ENCODE measurements at regions not wholly inside any gene's neighbourhood (a gene's known extent, or its start where the extent isn't known, plus 50 kb on each side); places are given as distances from the start of the nearest gene placed in this dataset.
A peak's percentile ranks its signal among the peaks of the same experiment; 100 is the strongest.

- ATAC-seq (peak in 1 of 2 donors; percentile 39), DNase-seq (no peak)
- intact Hi-C loops (cut with DNase I): no loop called here
Observed at GRCh38 chr14:84825481-84826251, 704.3 kb upstream of the FLRT2 start.

DNA sequence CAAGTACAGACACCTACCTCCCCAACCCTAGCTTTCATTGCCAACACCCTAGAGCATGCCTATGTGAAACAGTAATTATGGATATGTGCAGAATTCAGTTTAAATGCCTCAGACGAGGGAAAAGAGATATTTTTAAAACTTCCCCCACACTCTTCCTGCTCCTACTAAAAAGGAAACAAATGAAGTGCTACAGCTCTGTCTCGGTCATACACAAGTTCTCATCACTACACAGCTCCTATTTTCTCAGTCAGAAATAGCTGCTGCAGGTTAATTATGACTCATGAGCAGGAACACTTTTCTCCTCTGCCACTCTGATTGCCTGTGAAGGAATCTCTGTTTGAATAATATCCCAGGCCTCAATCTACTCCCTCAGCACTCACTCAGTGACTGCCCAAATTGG lies 703.6 kb upstream of the FLRT2 start:
- ATAC-seq (peak in 1 of 2 donors; percentile 44), DNase-seq (no peak)
- intact Hi-C loops (cut with DNase I): no loop called here

DNA sequence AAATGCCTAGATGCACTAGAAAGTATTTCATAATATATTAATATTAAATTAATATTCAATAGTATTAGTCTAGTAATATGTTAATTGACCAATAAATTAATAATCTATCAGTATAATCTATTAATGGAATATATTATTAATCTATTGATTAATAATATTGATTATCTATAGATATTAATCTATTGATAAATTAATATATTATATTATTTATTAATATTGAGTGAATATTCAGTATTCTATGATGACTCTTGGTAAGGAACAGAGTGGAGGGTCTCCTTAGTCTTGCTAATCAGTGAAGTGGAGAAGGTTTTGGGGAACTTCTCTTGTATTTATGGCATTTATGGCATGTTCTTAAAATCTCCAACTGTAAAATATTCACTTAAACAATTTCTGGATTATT lies 679.3 kb upstream of the FLRT2 start:
- ATAC-seq (no peak), DNase-seq (no peak)

GRCh38 chr14:84856751-84857534 lies 673.0 kb upstream of the FLRT2 start:
- DNase-seq (no peak), ATAC-seq (peak in 1 of 2 donors; percentile 55)
- intact Hi-C loops (cut with DNase I): no loop called here

More for the DNA sequence above, 679.3 kb upstream of the FLRT2 start:
- intact Hi-C loops (cut with DNase I): no loop called here

DNA sequence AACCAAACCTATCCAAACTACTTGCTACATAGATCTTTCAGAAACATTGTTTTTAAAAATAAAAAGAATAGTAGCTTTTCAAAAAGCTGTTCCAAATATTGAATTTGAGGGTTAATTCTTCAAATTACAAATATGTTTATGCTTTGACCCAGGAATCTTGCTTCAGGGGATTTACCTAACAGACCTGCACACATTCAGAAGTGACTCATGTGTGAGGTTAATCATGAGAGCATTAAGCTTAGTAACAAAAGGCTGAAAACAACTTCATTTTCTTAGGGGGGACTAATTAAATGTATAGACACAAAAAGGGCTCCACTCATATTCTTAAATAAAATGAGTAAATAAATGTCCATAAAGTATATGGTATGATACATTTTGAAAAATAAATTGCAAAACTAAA lies 672.4 kb upstream of the FLRT2 start:
- intact Hi-C loops (cut with DNase I): no loop called here
- DNase-seq (no peak), ATAC-seq (no peak)

DNA sequence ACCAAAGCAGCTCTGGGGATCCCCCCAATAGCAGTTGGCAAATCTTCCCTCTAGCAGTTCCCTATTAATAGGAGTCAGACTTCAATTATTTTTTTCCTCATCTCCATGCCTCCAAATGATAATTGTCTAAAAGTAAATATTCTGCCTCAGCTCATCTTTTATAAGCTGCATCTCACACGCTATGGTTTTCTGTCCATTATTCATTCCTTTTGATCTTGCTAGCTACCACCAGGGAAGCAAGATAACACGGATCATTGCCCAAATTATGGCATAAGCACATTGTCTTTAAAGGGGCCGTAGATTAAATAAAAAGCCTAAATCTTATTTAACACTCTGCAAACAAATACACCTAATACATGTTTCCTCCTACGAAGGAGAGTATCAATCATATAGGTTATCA lies 670.8 kb upstream of the FLRT2 start:
- DNase-seq (no peak), ATAC-seq (no peak)
- intact Hi-C loops (cut with DNase I): no loop called here

DNA sequence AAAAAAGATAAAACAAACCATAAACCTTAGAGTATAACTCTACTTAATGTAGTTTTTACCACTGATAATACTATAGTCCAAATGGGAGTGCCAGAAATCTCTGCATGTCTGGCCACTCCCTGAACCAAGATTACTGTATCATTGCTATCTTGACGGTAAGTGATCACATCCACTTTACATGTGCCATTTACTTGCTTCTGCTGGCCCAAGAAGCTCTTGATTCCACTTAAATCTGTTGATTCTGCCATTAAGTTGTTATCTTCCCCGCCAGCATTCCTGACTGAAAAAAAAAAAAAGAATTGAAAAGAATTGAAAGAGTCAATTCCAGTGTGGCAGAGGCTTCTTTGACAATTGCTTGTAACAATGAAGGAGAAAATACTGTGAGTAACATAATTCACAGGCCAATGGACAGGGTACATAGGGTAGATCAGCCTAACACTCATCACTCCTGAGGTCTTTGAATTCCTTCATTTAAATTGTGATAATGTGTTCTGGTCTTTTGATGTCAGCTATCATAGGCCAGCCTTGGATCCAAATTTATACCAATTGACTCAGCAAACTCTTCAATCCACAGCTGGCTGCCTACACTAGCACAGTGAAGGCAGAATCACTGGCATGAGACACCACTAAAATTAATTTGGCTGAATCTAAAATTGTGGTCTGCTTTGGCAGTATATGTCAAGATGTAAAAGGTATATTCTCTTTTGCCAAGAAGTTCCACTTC lies 665.2 kb upstream of the FLRT2 start:
- peak in 1 of 2 donors; percentile 34 for ATAC-seq
- no peak for DNase-seq
- intact Hi-C loops (cut with DNase I): no loop called here

- intact Hi-C loops (cut with DNase I): no loop called here
- no peak for DNase-seq
- ATAC-seq: no peak
Observed at GRCh38 chr14:84871734-84872133, 658.2 kb upstream of the FLRT2 start.

DNA sequence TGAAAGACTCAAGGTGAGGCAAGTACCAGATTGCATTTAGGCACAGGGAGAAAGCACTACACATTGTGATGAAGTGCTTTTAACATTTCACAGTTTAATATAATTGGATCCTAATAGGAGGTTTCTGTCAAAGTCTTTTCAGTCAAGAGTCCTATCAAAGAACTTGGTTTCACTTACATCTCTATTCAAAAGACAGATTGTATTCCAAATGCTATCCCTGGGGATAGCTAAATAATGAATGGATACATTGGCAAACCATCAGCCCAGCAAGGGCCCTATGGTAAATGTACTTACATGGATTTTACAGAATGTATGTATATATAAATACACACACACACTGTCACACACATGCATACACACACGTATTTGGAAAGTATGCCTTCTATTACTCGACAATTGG lies 655.5 kb upstream of the FLRT2 start:
- no peak for DNase-seq
- no peak for ATAC-seq
- intact Hi-C loops (cut with DNase I): no loop called here

DNA sequence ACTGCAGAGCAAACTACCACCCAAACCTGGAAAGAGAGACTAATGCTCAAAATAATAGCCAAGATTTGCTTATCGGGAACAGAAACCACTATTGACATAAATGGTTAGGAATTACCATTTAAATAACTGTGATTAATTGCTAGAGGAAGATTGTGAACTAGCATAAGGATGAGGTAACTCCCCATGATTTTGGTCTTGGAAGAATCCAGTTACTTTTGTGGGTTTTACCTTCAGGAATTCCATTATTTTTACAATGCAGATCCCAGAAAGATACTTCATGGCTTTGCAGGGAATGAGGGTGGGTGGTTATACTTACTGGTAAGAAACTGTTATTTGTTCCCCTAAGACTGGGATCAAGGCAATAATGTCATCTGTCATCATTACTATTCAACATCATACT lies 652.9 kb upstream of the FLRT2 start:
- no peak for ATAC-seq
- DNase-seq: no peak
- intact Hi-C loops (cut with DNase I): no loop called here

DNA sequence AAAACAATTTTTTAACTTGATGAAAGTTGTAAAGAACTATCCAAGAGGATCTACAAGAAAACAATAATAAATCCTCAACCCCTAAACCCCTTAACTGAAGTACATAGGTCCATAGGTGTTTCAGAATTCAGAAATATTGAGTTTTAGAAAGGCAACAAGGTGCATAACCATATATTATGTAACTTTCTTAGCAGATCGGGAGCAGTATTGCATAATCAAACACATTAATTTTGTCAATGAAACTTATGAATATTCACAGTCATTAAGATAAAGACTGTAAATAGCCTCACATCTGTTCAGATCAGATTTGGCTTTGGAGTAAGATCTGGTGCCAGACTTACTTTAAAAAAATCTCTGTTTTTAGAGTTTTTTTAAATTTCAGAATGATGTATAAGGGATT lies 647.1 kb upstream of the FLRT2 start:
- no peak for ATAC-seq
- intact Hi-C loops (cut with DNase I): no loop called here
- no peak for DNase-seq

- ATAC-seq (no peak), DNase-seq (no peak)
- intact Hi-C loops (cut with DNase I): no loop called here
Observed at GRCh38 chr14:84885061-84885460, 644.9 kb upstream of the FLRT2 start.

DNA sequence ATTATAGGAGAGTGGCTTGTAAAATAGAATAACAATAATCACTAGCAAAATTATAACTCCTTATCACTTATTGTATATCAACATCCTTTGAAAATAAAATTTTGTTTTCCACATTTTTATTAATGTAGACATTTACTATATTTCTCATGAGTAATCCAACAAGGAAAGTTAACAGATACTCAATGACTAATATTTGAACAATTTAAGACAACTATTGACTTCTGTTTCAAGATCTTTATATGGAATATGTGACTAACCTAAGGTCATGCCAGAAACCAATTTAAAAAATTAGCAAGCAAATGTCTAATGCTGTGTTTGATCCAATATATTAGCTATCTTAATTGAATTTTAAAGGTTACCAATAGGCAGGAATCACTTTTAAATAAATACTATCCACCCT lies 638.5 kb upstream of the FLRT2 start:
- DNase-seq (no peak), ATAC-seq (no peak)
- intact Hi-C loops (cut with DNase I): no loop called here

- no peak for ATAC-seq
- DNase-seq: no peak
- intact Hi-C loops (cut with DNase I): no loop called here
Observed at GRCh38 chr14:84894254-84894653, 635.7 kb upstream of the FLRT2 start.

DNA sequence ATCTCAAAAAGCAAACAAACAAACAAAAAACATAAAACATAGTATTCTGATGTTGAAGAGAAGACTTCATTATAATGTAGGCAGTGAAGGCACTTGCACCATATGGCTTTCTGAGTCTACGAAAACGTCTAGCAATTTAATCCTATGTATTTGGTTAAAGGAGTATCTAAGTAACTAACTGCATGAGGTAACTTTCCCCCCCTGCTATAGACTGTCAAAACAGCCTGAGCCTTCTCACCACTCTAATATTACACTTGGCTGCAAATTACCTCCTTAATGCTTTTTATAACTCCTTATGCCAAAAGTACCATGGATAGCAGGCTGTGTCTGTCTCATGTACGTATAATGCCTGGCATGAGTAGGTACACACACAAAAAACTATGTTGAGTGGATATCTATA lies 607.6 kb upstream of the FLRT2 start:
- DNase-seq (no peak), ATAC-seq (no peak)
- intact Hi-C loops (cut with DNase I): no loop called here

DNA sequence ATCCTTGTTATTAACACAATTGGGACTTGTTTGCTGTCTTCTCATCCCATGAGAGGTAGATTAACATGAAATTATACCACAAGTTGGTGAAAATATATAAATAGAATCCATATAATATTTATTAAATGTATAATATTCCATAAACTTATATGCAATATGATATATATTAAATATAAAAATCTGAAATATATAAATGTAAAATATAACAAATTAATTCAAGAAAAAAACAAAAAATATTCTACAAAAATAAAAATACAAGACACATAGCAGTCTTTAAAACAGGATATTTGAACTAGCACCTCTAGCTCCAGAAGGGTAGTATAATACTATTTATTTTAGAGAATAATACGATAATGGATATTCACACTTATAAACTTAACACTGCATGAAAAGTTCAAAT lies 603.3 kb upstream of the FLRT2 start:
- intact Hi-C loops (cut with DNase I): no loop called here
- no peak for DNase-seq
- ATAC-seq: no peak

DNA sequence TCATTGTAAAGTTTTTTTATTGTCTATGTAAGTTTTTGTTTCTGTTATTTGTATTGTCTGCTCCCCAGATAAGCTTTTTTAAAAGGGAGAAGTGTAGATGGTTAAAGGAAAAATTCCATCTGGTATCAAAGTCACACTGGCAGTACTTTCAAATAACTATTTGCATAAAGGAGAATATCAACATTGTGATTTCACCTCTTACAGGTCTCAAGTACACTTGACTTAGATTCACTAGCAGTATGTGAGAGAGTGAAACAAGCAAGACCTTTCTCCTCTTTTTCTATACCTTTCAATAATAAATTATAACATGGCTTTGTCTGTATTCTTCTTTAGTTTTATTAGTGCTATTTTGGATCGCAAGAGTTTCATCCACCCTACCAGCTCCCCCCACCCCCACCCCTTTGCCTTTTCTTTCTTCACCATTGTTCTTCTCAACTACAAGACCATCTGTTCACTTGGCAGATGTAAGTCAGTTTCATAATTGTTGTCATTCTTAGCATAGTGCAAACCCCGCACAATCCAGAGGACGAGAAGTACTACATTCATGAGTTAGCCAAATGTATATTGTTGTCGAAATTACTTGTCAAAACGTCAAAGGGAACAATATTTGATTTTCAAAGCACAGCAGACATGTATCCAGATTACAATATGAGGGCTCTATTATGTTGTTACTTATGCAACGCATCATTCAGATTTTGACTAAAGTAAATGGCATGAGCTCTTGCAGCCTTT lies 602.7 kb upstream of the FLRT2 start:
- no peak for ATAC-seq
- intact Hi-C loops (cut with DNase I): no loop called here
- DNase-seq: no peak

DNA sequence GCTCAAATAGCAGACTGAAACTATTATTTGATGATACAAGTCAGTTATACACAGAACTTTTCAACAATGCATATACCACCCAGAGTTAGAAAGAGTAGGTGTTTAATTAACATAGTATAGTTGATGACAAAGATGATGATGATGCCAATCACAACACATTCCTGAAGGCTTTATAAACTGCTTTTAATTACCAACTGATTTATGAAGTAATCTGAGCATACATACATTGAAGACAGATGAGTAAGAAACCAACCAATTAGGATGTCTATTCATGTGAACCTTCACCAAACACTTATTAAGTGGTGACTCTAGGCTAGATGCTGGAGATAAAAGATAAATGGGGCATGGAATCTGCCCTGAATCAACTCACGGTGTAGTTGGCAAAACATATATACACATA lies 600.9 kb upstream of the FLRT2 start:
- intact Hi-C loops (cut with DNase I): no loop called here
- ATAC-seq (no peak), DNase-seq (no peak)

GRCh38 chr14:84929834-84930233 lies 600.1 kb upstream of the FLRT2 start:
- DNase-seq (no peak), ATAC-seq (no peak)
- intact Hi-C loops (cut with DNase I): no loop called here

DNA sequence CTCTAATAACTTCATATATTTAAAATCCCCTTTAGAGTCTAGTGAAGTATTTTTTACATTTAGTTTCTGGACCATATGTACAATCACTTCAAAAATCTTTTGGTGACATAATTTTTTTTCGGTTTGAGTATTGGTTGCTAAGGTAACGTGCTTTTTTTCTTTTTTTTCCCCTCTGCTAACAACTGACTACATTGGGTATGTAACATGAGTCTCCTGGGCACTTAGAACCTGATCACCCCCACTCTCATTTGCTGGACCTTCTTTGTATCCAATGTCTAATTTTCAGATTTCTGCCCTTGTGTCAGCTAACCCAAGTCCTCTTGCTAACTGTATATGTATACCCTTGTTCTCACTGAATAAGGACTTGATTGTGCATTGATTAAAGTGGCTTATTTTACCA lies 592.9 kb upstream of the FLRT2 start:
- intact Hi-C loops (cut with DNase I): no loop called here
- ATAC-seq (no peak), DNase-seq (no peak)

All from left cardiac atrium (tissue), 4 donors.